K562 (cell line): ENCODE measurements at regions not wholly inside any gene's neighbourhood (a gene's known extent, or its start where the extent isn't known, plus 50 kb on each side); places are given as distances from the start of the nearest gene placed in this dataset.

ENCODE experiments used
- ATAC-seq: fragments of 200-7000 bp; cut with Tn5 transposase; 3 replicates; pipeline ENCODE4 v1.9.1; 2020; ENCODE audit warnings: moderate library complexity
- BruUV-seq: library from RNA; stranded (reverse); fragments of 400-500 nt; replicated peaks from 2 replicates; lab custom pipeline; 2021; lab: Mats Ljungman, UMichigan
- CTCF ChIA-PET: fragments of 300-600 bp; formaldehyde crosslinking; extraction: SDS; loops from one replicate; lab custom pipeline; 2021; ENCODE audit warnings: low intra/inter-chr PET ratio; lab: Yijun Ruan, JAX
- POLR2A ChIA-PET: fragments of 300-600, 350-650 bp; sonication (Branson Sonifier 250); formaldehyde crosslinking; extraction: SDS; loops from one replicate; lab custom pipeline; 2021; ENCODE audit warnings: antibody characterized with exemption, inconsistent platforms; lab: Yijun Ruan, JAX
- DNase-seq, 4 experiments: peaks; one replicate each; pipeline versions ENCODE4 v3.0.0 to v3.0.0-alpha.2; 2011 to 2018; ENCODE audit warnings: low spot score in 3 of 4, mixed read lengths in 3 of 4; ENCODE audit errors: extremely low read depth in 1 of 4
- FAIRE-seq: peaks from 2 replicates; lab custom pipeline; 2011; peaks lifted over from hg19 to GRCh38; lab: Jason Lieb, UNC
- H2AFZ ChIP-seq: 2 replicates; pipeline ENCODE4 v1.6.0; 2011; ENCODE audit warnings: low read depth, low read length, control low read depth, inconsistent platforms
- H3K27ac ChIP-seq: fragments of 200-600 bp; 3 replicates; pipeline ENCODE4 v1.8.0; 2011; ENCODE audit warnings: low read depth, mild to moderate bottlenecking, control low read depth, inconsistent platforms, low read length, moderate library complexity, mixed read lengths; ENCODE audit errors: extremely low read depth
- H3K27me3 ChIP-seq, 2 experiments: fragments of 300-600 bp in 1 of 2; 2 replicates in 1 of 2; 3 replicates in 1 of 2; pipeline versions ENCODE4 v1.6.0 to v1.8.0; 2011; ENCODE audit warnings: inconsistent platforms in 2 of 2, low read length in 2 of 2, mild to moderate bottlenecking in 1 of 2, mixed read lengths in 1 of 2, moderate library complexity in 1 of 2; ENCODE audit not compliant: control insufficient read depth in 2 of 2, insufficient read depth in 2 of 2
- H3K36me3 ChIP-seq: fragments of 300-600 bp; 3 replicates; pipeline ENCODE4 v1.8.0; 2011; ENCODE audit warnings: mild to moderate bottlenecking, low read length, inconsistent platforms; ENCODE audit not compliant: control insufficient read depth, insufficient read depth
- H3K4me1 ChIP-seq, 2 experiments: fragments of 200-600 bp in 1 of 2; replicated peaks in 1 of 2; 2 replicates in 1 of 2; 3 replicates in 1 of 2; pipeline versions ENCODE4 v1.5.1 to v1.8.0; 2011; ENCODE audit warnings: inconsistent platforms in 2 of 2, low read length in 2 of 2, mild to moderate bottlenecking in 1 of 2, mixed read lengths in 1 of 2, moderate library complexity in 1 of 2; ENCODE audit not compliant: control insufficient read depth in 2 of 2, insufficient read depth in 2 of 2
- H3K4me2 ChIP-seq: 2 replicates; pipeline ENCODE4 v1.6.1; 2011; ENCODE audit warnings: low read length, control low read depth, inconsistent platforms, mixed read lengths; ENCODE audit not compliant: insufficient read depth
- H3K4me3 ChIP-seq: fragments of 200-600 bp; sonication (generic), shearing (Covaris generic); 2 replicates; pipeline ENCODE4 v1.5.1; 2016; ENCODE audit warnings: control low read depth, inconsistent platforms
- H3K79me2 ChIP-seq: fragments of 200-600 bp; 3 replicates; pipeline ENCODE4 v1.8.0; 2011; ENCODE audit warnings: low read length, inconsistent platforms; ENCODE audit not compliant: control insufficient read depth, insufficient read depth
- H3K9ac ChIP-seq, 2 experiments: 2 replicates each; pipeline versions ENCODE4 v1.6.0 to v1.6.1; 2011; ENCODE audit warnings: low read depth in 2 of 2, low read length in 2 of 2, control low read depth in 1 of 2, inconsistent platforms in 1 of 2, mild to moderate bottlenecking in 1 of 2, mixed read lengths in 1 of 2; ENCODE audit not compliant: insufficient read depth in 1 of 2
- H3K9me1 ChIP-seq: one replicate; pipeline ENCODE4 v1.6.0; 2011; ENCODE audit warnings: inconsistent platforms, mild to moderate bottlenecking, low read length, moderate library complexity; ENCODE audit not compliant: control insufficient read depth, insufficient read depth
- H3K9me3 ChIP-seq: replicated peaks from 2 replicates; pipeline ENCODE4 v1.5.1; 2011; ENCODE audit warnings: low read depth, low read length, inconsistent platforms; ENCODE audit not compliant: control insufficient read depth, insufficient read depth
- H4K20me1 ChIP-seq: replicated peaks from 2 replicates; pipeline ENCODE4 v1.6.1; 2011; ENCODE audit warnings: low read length, inconsistent platforms, mixed read lengths; ENCODE audit not compliant: control insufficient read depth, insufficient read depth
- ARID2 ChIP-seq: fragments of 450-650 bp; IDR thresholded peaks from 2 replicates; pipeline ENCODE4 v1.6.1; 2017; ENCODE audit warnings: antibody characterized with exemption, mild to moderate bottlenecking
- CBFB ChIP-seq: sonication (generic); formaldehyde crosslinking; IDR thresholded peaks from 2 replicates; pipeline ENCODE4 v1.4.0; 2020; ENCODE audit warnings: mild to moderate bottlenecking, missing genetic modification reagents
- POLR3G ChIP-seq: IDR thresholded peaks from 2 replicates; pipeline ENCODE4 v1.6.1; 2011; ENCODE audit not compliant: insufficient read length, insufficient replicate concordance; ENCODE audit errors: extremely low read depth
- SMARCA4 ChIP-seq: fragments of 450-650 bp; IDR thresholded peaks from 2 replicates; pipeline ENCODE4 v1.6.1; 2016
- TBP ChIP-seq: optimal IDR thresholded peaks from 2 replicates; pipeline ENCODE3; 2011; ENCODE audit warnings: low read depth, low read length, improper control_type of control experiment
- XRCC4 ChIP-seq: IDR thresholded peaks from one replicate; pipeline ENCODE4 v1.6.1; 2011; ENCODE audit not compliant: insufficient read depth, insufficient read length; ENCODE audit errors: extremely low read depth
- YBX1 ChIP-seq: fragments of 450-650 bp; IDR thresholded peaks from 2 replicates; pipeline ENCODE4 v1.7.1; 2016; ENCODE audit warnings: mild to moderate bottlenecking
- ZNF184 ChIP-seq: sonication (generic); formaldehyde crosslinking; IDR thresholded peaks from 2 replicates; pipeline ENCODE4 v1.5.0; 2020; ENCODE audit warnings: missing genetic modification reagents
- ZNF583 ChIP-seq: fragments of 250-450 bp; sonication (Bioruptor Pico); IDR thresholded peaks from 2 replicates; pipeline ENCODE4 v1.4.0; 2020
- WGBS: fragments of 100-300 bp; shearing (Covaris generic); methylation state at CpG from one replicate; pipeline ENCODE4 v1.1.6; 2016; ENCODE audit warnings: low coverage, mixed read lengths; ENCODE audit not compliant: insufficient coverage; ENCODE audit errors: missing lambda C conversion rate; 5-methylcytosine and 5-hydroxymethylcytosine counted together
- in situ Hi-C: fragments of 300-500 bp; cut with MboI; formaldehyde crosslinking; loops from 4 replicates; pipeline ENCODE4 v1.15.0; 2018; ENCODE audit warnings: inconsistent platforms, mixed read lengths
- intact Hi-C: fragments of 100-400 bp; cut with micrococcal nuclease; formaldehyde crosslinking; loops from 2 replicates; pipeline ENCODE4 v1.14.2; 2022
- TF ChIP-seq, protein P1 (sequence below): IDR thresholded peaks from 2 replicates; pipeline ENCODE4 v1.6.1; 2014; ENCODE audit warnings: antibody characterized with exemption
- TF ChIP-seq, protein P2 (sequence below): sonication (generic); formaldehyde crosslinking; IDR thresholded peaks from 2 replicates; pipeline ENCODE4 v1.8.1; 2022; ENCODE audit warnings: missing genetic modification reagents
- TF ChIP-seq, protein P3 (sequence below): fragments of 450-650 bp; IDR thresholded peaks from 2 replicates; pipeline ENCODE4 v1.6.1; 2014; ENCODE audit warnings: low read depth, mild to moderate bottlenecking, moderate library complexity, borderline replicate concordance

DNA sequence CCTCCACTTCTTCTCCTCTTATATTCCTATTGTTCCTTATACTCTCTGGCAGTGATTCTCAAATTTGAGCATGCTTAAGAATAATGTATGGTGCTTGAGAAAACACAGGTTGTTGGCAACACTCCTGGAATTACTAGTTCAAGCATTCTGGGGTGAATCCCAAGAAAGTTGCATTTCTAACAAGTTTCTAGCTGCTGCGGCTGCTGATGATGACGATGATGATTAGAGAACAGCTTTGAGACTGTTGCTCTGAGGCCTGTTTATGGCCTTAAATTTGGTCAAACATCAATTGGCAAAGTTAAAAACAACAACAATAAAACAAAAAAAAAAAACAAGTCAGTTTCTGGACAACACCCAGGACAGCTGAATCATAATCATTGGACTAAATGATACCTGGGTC, 961.9 kb downstream of the CDH11 start:
- FAIRE-seq, result no peak
- no peak overlapping the region for H3K9ac ChIP-seq
- intact Hi-C loops, result no loop called here
- no peak for DNase-seq
- no peak overlapping the region for H3K27ac ChIP-seq
- POLR2A ChIA-PET, result no interaction called here
- no peaks in the 10 kb centered on the region for H3K79me2 ChIP-seq
- H3K9me1 ChIP-seq, result no peaks in the 10 kb centered on the region
- no peaks in the 10 kb centered on the region for H3K27me3 ChIP-seq
- H3K9me3 ChIP-seq, result no peaks in the 10 kb centered on the region
- in situ Hi-C loops, result no loop called here
- BruUV-seq, result no TSS peak
- H3K36me3 ChIP-seq, result no peaks in the 10 kb centered on the region
- H3K4me2 ChIP-seq, result no peak overlapping the region
- H3K4me1 ChIP-seq, result no peaks in the 10 kb centered on the region
- 5% methylated on average over 2 of the region's 2 CpGs for WGBS
- H4K20me1 ChIP-seq, result no peaks in the 10 kb centered on the region
- CTCF ChIA-PET, result no interaction called here
- ATAC-seq, result no peak
- no peak overlapping the region for H2AFZ ChIP-seq
- no peak for TF ChIP-seq CBFB (CRISPR knock-in tag)
- TF ChIP-seq, protein P1, sequence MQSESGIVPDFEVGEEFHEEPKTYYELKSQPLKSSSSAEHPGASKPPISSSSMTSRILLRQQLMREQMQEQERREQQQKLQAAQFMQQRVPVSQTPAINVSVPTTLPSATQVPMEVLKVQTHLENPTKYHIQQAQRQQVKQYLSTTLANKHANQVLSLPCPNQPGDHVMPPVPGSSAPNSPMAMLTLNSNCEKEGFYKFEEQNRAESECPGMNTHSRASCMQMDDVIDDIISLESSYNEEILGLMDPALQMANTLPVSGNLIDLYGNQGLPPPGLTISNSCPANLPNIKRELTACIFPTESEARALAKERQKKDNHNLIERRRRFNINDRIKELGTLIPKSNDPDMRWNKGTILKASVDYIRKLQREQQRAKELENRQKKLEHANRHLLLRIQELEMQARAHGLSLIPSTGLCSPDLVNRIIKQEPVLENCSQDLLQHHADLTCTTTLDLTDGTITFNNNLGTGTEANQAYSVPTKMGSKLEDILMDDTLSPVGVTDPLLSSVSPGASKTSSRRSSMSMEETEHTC, result no peak
- no peak for TF ChIP-seq YBX1
- TF ChIP-seq TBP, result no peak
- TF ChIP-seq, protein P2, sequence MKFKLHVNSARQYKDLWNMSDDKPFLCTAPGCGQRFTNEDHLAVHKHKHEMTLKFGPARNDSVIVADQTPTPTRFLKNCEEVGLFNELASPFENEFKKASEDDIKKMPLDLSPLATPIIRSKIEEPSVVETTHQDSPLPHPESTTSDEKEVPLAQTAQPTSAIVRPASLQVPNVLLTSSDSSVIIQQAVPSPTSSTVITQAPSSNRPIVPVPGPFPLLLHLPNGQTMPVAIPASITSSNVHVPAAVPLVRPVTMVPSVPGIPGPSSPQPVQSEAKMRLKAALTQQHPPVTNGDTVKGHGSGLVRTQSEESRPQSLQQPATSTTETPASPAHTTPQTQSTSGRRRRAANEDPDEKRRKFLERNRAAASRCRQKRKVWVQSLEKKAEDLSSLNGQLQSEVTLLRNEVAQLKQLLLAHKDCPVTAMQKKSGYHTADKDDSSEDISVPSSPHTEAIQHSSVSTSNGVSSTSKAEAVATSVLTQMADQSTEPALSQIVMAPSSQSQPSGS (CRISPR knock-in tag), result no peak
- no peak for TF ChIP-seq SMARCA4
- TF ChIP-seq POLR3G, result no peak
- no peak for TF ChIP-seq ARID2
- TF ChIP-seq, protein P3, sequence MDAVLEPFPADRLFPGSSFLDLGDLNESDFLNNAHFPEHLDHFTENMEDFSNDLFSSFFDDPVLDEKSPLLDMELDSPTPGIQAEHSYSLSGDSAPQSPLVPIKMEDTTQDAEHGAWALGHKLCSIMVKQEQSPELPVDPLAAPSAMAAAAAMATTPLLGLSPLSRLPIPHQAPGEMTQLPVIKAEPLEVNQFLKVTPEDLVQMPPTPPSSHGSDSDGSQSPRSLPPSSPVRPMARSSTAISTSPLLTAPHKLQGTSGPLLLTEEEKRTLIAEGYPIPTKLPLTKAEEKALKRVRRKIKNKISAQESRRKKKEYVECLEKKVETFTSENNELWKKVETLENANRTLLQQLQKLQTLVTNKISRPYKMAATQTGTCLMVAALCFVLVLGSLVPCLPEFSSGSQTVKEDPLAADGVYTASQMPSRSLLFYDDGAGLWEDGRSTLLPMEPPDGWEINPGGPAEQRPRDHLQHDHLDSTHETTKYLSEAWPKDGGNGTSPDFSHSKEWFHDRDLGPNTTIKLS, result no peak
- no peak for TF ChIP-seq ZNF583 (CRISPR knock-in tag)
- TF ChIP-seq XRCC4, result no peak
- TF ChIP-seq ZNF184 (CRISPR knock-in tag), result no peak
- no peak overlapping the region for H3K4me3 ChIP-seq
